ENCODE measurements at regions not wholly inside any gene's neighbourhood (a gene's known extent, or its start where the extent isn't known, plus 50 kb on each side); places are given as distances from the start of the nearest gene placed in this dataset.

- TF ChIP-seq CTCF (IDR thresholded peaks at IDR 0.05) (no peak), POLR2A (IDR thresholded peaks at IDR 0.05) (no peak)
These were observed 692.0 kb upstream of the SLC10A2 start for GRCh38 chr13:103758222-103758621.
